ENCODE measurements at regions not wholly inside any gene's neighbourhood (a gene's known extent, or its start where the extent isn't known, plus 50 kb on each side); places are given as distances from the start of the nearest gene placed in this dataset.

DNA sequence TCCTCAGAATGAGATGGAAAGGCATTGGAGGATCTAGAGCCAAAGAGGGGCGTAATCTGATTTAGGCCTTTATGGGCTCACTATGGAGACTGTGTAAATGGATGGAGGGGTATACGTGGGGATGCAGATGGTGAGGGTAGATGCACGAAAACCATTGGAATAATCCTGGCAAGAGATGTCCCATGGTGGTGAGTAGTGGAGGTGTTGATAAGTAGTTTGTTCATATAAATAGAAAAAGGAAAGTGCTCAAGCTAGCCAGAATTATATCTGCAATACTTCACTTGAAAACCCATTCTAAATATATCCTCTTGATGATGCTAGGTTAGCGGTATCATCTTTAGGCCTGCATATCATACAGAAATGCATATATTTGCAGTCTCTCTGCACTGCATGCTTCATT lies 459.7 kb downstream of the CDH2 start:
- no peak for DNase-seq (ENCODE audit: extremely low spot score)
- ChIA-PET POLR2A (no interaction called here), CTCF (no interaction called here)
- TF ChIP-seq, protein P1, sequence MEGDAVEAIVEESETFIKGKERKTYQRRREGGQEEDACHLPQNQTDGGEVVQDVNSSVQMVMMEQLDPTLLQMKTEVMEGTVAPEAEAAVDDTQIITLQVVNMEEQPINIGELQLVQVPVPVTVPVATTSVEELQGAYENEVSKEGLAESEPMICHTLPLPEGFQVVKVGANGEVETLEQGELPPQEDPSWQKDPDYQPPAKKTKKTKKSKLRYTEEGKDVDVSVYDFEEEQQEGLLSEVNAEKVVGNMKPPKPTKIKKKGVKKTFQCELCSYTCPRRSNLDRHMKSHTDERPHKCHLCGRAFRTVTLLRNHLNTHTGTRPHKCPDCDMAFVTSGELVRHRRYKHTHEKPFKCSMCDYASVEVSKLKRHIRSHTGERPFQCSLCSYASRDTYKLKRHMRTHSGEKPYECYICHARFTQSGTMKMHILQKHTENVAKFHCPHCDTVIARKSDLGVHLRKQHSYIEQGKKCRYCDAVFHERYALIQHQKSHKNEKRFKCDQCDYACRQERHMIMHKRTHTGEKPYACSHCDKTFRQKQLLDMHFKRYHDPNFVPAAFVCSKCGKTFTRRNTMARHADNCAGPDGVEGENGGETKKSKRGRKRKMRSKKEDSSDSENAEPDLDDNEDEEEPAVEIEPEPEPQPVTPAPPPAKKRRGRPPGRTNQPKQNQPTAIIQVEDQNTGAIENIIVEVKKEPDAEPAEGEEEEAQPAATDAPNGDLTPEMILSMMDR (IDR thresholded peaks at IDR 0.05; ENCODE audit: control extremely low read depth, extremely low read depth, low read depth, missing control alignments) = no peak

- ChIA-PET POLR2A (no interaction called here), CTCF (interaction anchor here (1.3 to 1.6 kb wide), 2 partner anchors 9 to 10 kb away, joined by 3 to 4 read pairs; no protein-coding TSS in a partner anchor)
- DNase-seq (ENCODE audit: extremely low spot score) = no peak
- TF ChIP-seq, protein P1 (IDR thresholded peaks at IDR 0.05; ENCODE audit: control extremely low read depth, extremely low read depth, low read depth, missing control alignments) = no peak
These were observed 461.2 kb downstream of the CDH2 start for GRCh38 chr18:27715751-27716150.

- ChIA-PET CTCF (no interaction called here), POLR2A (no interaction called here)
- TF ChIP-seq, protein P1 (IDR thresholded peaks at IDR 0.05; ENCODE audit: control extremely low read depth, extremely low read depth, low read depth, missing control alignments) = no peak
- no peak for DNase-seq (ENCODE audit: extremely low spot score)
These were observed 463.2 kb downstream of the CDH2 start for GRCh38 chr18:27713738-27714095.

- POLR2A ChIA-PET = no interaction called here
- TF ChIP-seq, protein P1 (IDR thresholded peaks at IDR 0.05; ENCODE audit: control extremely low read depth, extremely low read depth, low read depth, missing control alignments) = no peak
- CTCF ChIA-PET = interaction anchor here (1.0 kb wide), 1 partner anchor 29 kb away, joined by 3 read pairs; no protein-coding TSS in a partner anchor
- DNase-seq (ENCODE audit: extremely low spot score) = no peak
These were observed 463.7 kb downstream of the CDH2 start for GRCh38 chr18:27713037-27713737.

GRCh38 chr18:27712066-27712465 lies 464.9 kb downstream of the CDH2 start:
- CTCF ChIA-PET = interaction anchor here (1.0 to 1.5 kb wide), 2 partner anchors 27 to 130 kb away, joined by 3 read pairs; no protein-coding TSS in a partner anchor
- TF ChIP-seq, protein P1 (IDR thresholded peaks at IDR 0.05; ENCODE audit: control extremely low read depth, extremely low read depth, low read depth, missing control alignments) = no peak
- DNase-seq (ENCODE audit: extremely low spot score) = no peak
- POLR2A ChIA-PET = no interaction called here

DNA sequence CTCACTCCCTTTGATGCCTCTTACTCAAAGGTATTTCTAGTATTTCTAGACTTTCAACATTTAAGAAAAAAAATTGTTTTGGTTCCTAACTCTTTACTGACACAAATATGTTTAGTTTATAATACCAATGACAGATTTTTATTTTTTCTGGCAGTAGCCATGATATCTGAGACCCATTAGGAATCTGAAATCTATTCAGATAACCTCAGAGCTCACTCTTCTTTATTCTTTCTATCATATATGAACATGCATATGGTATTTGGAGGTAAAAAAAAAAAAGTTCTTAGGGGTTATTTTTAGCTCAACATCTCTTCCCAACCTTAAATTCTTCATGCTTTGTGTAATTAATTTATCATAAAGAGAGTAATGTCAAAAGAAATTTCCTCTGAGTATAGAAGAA lies 465.5 kb downstream of the CDH2 start:
- TF ChIP-seq, protein P1 (IDR thresholded peaks at IDR 0.05; ENCODE audit: control extremely low read depth, extremely low read depth, low read depth, missing control alignments) = no peak
- CTCF ChIA-PET = interaction anchor here (1.0 to 1.5 kb wide), 2 partner anchors 27 to 131 kb away, joined by 3 read pairs; no protein-coding TSS in a partner anchor
- POLR2A ChIA-PET = no interaction called here
- DNase-seq (ENCODE audit: extremely low spot score) = no peak

Measured in GM10248 (cell line).